ENCODE measurements at regions not wholly inside any gene's neighbourhood (a gene's known extent, or its start where the extent isn't known, plus 50 kb on each side); places are given as distances from the start of the nearest gene placed in this dataset.

DNA sequence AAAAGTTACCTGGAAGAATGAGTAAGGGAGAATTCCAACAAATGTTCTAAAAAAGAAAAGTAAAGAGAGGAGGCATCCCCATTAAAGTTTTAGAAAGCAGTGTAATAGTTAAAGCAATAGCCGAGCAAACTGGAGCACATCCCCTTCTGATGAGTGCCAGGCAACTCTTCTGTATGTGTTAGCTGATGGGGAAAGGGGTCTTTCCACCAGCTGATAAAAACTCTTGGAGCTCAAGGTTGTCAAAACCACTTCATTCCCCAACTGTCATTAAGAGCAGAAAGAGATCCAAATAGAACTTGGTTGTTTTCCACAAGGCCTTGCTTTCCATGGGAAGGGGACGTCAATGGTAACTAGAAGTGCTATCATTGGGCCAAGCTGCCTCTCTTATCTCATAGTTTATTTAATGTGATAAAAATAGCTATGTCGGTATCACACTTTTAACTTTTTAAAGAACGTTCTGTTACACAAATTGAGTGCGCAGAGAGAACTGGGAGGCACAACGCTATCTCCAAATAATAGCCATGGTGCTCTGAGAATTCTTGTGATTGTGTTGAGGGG lies 116.9 kb downstream of the POLR2M start:
- DNase-seq (ENCODE audit: low read depth), result no peak

DNA sequence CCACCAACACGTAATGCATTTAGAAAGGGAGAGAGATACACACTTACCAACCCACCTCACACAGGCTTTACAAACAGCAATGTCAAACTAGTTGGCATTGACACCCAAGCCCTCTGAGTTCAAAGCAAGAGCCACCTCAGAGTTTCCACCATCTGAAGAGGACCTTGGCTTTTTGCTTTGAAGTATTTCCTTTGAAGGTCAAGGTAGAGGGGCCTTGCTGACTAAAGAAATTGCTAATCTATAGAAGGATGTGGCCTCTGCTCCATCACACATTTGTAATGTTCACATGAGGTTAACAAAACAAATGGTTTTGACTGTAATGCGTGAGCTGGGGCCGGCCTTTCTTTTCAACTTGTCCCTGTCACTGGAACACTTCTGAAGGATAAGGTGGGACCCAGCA lies 117.7 kb downstream of the POLR2M start:
- DNase-seq (ENCODE audit: low read depth), result no peak

DNA sequence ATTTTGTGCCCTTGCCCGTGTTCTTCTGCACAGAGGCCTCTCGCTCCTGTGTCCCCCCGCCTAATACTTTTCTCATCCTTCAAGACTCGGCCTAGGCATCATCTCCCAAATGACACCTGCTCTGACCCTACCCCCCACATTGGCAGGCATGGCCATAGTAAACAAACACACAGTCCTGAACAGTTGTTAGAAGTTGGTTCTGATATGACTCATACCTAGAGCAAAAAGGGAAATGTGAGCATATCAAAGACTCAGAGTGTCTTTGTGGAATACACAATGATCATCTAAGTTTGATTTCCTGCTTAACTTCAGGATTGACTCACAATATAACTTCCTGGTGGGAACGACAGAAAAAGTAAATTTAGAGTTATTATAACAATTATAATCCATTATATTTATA lies 120.5 kb downstream of the POLR2M start:
- DNase-seq (ENCODE audit: low read depth), result no peak

DNA sequence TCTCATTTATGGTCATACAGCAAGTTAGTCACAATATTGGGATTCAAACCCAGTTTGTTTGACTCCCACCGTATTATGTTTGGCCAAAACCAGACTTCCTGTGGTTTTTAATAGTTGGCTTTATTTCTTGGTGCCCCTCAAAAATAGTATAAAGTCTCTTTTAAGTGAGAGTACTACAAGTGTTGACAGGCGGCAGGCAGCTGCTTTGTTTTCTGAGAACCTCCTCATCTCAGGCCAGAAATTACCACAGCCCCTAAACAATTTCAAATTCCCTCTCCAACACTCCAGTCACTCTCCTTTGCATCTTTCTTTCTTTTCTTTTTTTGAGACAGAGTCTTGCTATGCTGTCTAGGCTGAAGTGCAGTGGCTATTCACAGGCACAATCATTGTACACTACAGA lies 121.5 kb downstream of the POLR2M start:
- DNase-seq (ENCODE audit: low read depth), result no peak

DNA sequence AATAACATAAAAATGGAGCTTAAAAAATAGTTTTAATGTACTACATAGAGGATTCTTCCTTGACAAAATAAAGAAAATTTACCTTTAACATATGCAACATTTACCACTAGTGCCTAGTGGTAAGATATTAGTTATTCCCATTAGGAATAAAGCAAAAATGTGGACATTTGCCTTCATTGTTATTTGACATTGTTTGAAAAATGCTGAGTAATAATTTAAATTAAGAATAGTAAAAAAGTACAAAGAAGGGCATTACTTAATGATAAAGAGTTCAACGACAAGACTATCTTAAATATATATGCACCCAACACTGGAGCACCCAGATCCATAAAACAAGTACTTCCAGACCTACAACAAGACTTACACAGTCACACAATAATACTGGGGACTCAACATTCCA lies 125.7 kb downstream of the POLR2M start:
- DNase-seq (ENCODE audit: low read depth), result no peak

DNA sequence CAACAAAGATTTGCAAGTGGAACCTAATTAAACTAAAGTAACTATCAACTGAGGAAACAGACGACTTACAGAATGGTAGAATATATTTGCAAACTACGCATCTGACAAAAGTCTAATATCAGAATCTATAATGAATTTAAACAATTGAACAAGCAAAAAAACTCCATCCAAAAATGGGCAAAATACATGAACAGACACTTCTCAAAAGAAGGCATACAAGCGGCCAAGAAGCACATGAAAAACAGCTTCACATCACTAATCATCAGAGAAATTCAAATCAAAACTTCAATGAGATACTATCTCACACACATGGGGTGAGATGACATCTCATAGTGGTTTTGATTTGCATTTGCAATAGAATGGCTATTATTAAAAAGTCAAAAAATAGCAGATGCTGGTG lies 128.6 kb downstream of the POLR2M start:
- no peak for DNase-seq (ENCODE audit: low read depth)

DNA sequence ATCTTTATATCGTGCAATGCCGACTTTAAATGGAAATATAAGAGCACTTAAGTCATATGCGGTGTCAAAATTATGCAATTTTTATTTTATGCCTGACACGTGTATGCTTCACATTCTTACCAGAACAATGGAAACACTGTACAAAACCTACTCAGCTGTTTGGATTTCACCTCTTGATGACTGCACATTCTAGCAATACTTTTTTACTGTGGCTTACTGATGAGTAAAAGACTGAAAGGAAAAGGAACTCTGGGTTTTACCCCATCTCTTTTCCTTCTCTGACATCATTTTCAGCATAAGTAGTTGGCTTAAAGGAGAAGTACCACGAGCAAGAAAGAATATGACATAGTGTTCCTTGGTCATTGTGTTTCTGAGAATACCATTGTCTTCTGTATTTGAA lies 142.8 kb downstream of the POLR2M start:
- no peak for DNase-seq (ENCODE audit: low read depth)

DNA sequence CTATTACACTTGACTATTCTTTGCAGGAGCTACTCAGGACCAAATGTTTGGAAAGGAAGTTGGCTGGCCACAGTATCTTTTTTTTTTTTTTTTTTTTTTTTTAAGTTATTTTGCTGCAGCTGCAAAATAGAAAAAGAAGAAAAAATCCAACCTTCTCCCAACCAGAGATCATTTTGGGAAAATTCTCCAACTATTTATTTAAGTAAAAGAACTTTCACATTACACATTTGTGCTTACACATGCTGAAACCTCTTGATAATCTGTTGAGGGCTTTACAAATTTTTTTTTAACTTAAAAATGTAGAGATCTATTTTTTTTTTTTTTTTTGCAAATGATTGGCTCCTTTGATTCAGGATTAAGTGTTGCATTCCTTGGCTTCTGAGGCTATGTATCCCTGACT lies 148.0 kb downstream of the POLR2M start:
- no peak for DNase-seq (ENCODE audit: low read depth)

DNA sequence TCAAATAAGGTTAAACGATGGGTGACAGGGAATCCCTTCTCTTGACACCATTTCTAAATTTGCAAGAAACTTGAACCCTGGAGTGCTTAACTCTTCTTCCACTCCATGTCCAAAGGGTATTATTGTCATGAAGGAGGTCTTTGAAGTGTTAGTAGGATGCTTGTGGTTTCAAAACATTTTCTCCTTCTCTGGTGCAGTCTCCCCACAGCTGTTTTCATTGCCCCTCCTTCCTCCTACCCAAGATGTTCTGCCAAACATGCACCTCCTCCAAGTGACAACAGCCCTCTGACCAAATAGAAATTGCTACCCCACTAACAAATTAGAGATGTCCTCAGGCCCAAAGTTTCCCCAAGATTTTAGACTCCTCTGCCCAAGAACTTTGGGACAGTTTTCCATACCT lies 151.4 kb downstream of the POLR2M start:
- no peak for DNase-seq (ENCODE audit: low read depth)

DNA sequence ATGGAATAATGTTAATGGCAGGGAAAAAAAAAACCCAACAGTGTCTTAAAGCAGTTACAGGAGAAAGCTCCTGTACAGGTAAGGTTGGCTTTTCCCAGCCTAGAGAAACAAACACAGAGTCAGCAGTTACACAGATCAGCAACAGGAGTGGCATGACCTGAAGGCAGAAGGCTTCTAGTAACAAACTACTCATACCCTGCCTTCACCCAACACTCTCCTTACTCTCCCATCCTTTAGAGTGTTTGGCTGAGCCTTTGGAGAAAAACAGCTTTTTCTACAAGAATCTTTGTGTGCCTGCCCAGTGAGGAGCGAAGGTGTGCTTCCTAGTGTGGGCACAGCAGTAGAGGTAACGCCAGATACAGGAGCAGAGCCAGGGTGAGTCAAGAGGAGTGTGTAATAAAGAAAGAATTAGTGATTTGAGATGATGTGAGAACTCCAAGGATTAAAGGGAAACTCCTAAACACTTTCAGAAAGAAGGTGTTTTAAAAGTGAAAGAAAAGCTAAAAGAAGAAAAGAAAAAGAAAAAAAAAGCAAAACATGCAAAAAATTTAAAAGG lies 152.7 kb downstream of the POLR2M start:
- DNase-seq (ENCODE audit: low read depth), result no peak

DNA sequence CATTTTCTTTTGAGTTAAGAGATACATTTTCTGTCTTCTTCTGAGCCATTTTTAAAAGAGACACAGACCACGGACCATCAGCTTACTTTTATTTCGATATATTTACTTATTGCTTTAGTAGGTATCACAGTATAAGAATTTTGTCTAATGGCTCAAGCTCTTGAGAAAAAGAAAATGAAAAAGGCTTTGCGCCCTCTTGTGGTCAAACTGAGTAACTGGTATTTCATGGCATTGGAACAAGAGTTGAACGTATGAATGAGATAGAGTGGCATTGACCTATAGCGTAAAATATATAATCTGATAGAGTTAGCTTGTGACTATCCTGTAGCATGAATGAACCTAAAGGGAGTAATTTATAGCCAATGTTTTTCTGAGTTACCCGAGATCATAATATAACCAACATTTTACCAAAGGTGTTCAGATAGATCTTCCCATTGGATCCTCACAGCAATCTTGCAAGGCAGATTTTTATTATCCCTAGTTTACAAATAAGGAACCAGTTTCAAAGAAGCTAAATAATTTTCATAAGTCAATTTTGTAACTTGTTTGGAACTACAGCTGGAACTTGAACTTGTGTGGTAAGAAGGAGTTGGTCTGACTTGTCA lies 154.6 kb downstream of the POLR2M start:
- DNase-seq (ENCODE audit: low read depth), result peak; percentile 23

DNA sequence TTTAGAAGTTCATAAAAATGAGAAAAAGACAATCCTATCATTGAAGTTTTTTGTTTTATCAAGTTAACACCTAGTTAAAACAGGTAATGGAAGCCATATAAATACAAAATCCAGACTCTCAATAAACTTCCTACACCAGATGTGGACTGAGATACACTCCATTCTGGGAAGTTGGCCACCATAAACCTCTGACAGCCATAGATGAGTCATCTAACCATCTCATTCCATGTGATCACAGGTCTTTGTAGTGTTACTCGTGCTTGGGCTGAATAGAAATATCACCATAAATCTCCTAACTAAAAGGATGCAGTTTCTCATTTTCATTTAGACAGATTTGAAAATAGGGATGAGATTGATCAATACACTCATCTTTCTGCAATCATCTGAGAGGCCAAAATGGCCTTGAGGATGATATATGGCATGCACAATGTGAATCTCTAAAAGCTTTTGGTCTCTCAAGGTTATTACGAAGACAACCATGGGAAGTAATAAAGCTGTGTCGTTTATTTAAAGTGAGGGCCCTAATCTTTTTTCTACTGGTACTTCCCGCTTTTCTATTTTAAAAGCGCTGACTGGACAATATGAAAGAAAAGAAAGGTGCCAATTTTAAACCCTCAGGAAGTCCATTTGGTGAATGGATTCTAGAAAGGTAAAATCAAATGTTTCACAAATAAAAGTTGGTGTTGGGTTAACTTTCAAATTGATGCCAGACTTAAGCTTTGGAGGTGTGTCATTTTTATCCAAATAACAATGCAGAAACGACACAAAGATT lies 155.5 kb downstream of the POLR2M start:
- no peak for DNase-seq (ENCODE audit: low read depth)

DNA sequence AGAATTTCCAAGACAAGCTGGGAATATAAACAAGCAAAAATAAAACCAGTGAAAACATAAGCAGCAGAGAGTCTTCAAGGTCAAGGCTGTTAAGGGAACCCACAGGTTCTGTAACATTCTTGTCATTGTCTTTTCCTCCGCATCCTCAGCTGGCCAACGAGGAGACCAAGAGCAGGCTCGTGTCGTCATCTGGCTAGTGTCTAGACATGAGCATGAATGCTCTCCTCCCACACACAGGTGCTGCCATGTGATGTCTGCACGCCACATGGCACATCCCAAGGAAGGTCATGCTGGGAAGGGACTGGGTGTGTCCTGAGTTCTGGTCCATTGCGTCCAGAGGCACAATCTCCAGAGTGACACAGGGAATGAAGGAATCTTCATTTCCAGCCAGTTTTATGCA lies 156.2 kb downstream of the POLR2M start:
- no peak for DNase-seq (ENCODE audit: low read depth)

DNA sequence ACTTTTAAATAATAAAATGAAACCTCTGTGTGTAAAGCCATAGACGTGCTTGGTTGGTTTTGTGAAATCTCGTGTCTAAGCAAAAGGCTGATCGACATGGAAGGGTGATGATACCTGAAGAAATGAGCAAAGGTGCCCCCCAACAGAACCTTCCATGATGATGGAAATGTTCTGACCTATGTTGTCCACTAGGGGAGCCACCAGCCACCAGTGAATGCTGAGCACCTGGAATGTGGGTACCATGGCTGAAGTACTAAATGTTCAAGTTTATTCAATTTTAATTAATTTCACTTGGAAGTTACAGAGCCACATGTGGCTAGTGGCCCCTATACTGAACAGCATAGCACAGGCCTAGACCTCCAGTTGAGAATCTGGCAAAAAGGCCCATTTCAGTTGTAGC lies 158.8 kb downstream of the POLR2M start:
- DNase-seq (ENCODE audit: low read depth), result no peak

DNA sequence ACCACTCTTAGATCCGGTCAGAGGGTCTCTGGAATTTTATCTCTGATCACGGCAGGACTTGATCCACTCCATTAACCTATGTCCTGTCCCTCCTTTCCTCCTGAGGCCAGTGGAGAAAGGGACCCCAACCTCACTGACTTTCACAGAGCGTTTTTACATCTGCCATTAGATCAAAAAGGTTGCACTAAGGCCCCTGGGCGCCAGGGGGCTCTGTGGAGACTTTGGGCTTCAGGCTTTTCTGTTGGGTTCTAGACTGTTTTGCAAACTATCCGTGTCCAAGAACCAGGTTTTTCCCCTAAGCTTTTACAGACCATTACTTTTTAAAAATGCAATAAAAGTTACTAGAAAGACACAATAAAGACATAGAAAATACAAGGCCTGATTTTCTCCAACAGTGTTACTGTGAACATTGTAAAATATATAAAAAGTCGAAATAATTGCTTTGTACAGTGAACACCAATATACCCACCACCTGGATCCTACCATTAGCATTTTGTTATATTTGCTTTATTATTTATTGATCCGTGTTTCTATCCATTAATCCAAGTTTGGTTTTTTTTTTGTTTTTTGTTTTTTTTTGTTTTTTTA lies 159.7 kb downstream of the POLR2M start:
- peak; percentile 32 for DNase-seq (ENCODE audit: low read depth)

DNA sequence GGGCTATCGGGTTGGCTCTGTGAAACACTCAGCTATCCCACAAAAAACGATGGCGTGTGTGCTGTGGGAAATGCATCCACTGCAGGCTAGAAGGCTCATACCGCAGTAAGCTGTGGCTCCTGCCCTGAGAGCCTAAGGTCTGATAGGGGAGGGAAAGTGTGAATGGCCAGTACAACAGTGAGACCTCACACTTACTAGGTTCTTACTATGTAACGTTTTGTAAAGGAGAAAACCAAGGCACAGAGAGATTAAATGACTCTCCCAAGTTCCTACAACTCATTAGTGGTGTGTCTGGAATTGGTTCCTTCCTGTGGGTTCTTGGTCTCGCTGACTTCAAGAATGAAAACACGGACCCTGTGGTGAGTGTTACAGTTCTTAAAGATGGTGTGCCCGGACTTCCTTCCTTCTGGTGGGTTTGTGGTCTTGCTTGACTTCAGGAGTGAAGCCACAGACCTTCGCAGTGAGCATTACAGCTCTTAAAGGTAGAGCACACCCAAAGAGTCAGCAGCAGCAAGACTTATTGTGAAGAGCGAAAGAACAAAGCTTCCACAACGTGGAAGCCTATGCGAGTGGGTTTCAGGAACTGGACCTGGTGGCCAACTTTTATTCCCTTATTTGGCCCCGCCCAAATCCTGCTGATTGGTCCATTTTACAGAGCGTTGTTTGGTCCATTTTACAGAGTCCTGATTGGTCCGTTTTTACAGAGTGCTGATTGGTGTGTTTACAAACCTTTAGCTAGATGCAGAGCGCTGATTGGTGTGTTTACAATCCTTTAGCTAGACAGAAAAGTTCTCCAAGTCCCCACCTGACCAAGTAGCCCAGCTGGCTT lies 161.7 kb downstream of the POLR2M start:
- no peak for DNase-seq (ENCODE audit: low read depth)

DNA sequence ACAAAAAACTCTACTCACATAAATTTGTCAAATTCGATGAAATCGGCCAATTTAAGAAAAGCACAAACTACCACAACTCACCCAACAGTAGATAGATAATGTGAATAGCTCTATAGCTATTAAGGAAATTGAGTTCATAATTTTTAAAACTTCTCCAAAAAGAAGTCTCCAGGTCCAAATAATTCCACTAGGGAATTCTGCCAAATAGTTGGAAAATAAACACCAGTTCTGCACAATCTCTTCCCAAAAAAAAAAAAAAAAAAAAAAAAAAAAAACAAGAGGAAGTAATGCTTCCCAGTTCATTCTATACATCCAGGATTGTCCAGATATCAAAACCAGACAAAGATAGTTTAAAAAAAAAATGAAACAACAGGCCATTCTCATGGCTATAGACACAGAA lies 164.2 kb downstream of the POLR2M start:
- no peak for DNase-seq (ENCODE audit: low read depth)

DNA sequence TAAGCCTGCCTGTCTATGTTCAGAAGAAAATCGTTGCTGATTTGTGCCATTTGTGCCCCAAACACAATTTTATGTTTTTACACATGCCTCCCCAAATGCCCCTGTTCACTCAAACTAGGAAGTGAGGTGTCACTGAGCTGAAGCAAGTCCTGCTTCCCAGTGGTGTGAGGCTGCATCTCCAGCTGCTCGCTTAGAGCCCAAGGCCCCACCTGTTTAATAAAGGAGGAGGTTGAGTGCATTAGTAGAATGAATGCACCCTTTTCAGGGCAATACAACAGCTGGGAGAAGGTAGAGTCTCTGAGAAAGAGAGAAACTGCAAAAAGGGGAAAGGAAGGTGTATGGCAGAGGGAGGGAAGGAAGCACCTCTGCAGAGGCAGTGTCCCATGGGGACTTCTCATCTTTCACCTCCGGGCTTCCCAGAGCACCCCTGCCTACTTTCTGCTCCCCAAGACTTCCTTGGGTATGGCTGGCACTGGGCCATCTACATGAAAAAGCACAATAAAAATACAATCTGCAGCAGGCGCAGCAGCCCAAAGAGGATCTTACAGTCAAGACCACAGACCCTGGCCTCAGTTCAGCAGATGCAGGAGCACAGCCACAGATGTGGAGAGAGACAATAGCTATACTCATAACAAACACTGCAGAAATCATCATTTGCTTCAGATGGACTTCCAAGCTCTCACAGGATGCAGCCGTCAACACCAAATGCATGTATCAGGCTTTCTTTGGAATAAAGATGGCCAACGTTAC lies 165.9 kb downstream of the POLR2M start:
- no peak for DNase-seq (ENCODE audit: low read depth)

DNA sequence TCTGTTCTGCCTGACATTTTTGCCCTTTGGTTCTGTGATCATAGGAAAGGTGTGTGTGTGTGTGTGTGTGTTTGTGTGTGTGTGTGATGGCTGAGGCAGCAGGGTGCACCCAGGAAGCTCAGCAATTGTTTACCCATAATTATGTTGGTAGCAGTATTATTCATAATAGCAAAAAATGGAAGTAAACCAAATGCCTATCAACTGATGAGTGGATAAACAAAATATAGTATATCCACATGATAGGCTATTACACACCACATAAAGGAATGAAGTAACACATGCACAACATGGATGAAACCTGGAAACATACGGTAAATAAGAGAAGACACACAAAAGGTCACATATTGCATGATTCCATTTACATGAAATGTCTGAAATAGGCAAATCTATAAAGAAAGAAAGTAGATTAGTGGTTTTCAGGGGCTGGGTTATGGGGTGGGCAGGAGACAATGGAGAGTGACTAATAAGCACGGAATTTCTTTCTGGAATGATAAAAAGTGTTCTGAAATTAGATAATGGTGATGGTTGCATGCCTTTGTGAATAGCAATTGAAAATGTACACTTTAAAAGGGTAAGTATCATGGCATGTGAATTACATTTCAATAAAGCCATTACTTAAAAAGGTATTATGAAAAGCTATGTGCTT lies 167.2 kb downstream of the POLR2M start:
- DNase-seq (ENCODE audit: low read depth), result no peak

DNA sequence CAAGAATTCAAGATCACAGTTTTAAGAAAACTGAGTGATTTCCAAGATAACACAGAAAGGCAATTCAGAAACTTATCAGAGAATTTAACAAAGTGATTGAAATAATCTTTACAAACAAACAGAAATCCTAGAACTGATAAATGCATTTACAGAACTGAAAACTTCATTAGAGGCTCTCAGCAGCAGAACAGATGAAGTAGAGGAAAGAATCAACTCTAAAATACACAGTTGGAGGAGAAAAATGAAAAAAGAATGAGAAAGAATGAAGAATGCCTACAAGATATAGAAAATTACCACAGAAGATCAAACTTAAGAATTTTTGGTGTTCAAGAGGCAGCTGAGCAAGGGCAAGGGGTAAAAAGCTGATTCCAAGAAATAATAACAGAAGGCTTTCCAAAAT lies 168.8 kb downstream of the POLR2M start:
- DNase-seq (ENCODE audit: low read depth), result no peak

DNA sequence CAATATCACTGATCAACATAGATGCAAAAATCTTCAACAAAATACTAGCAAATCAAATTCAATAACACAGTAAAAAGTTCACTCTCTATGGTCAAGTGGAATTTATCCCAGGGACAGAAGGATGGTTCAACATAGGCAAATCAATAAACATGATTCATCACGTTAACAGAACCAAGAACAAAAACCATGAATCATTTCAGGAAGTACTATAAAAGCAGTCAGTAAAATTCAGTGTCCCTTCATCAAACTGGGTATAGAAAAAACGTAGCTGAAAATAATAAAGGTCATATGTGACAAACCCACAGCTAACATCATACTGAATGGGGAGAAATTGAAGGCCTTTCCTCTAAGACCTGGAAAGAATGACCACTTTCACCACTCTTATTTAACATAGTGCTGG lies 172.1 kb downstream of the POLR2M start:
- DNase-seq (ENCODE audit: low read depth), result no peak

Measured in activated T-cell treated with anti-CD3 and anti-CD28 coated beads for 24 hours (primary cell).